ENCODE measurements at regions not wholly inside any gene's neighbourhood (a gene's known extent, or its start where the extent isn't known, plus 50 kb on each side); places are given as distances from the start of the nearest gene placed in this dataset.

GRCh38 chr2:167383610-167384194 is 495.4 kb downstream of the XIRP2 start (continued):
- TF ChIP-seq RFX5 (IDR thresholded peaks at IDR 0.05; ENCODE audit: borderline replicate concordance, low read depth, low read length) (no peak), CBX8 (IDR thresholded peaks at IDR 0.05; ENCODE audit: borderline replicate concordance, low read depth, low read length) (no peak), ATF3 (IDR thresholded peaks at IDR 0.05; ENCODE audit: insufficient read depth, low read depth, low read length) (no peak)
